Mucosa of gallbladder (tissue), 1 donor: ENCODE measurements at regions not wholly inside any gene's neighbourhood (a gene's known extent, or its start where the extent isn't known, plus 50 kb on each side); places are given as distances from the start of the nearest gene placed in this dataset.
"Not testable (repeated sequence)": the region's sequence is repeated elsewhere in the genome, so short reads cannot be mapped to it uniquely, and the experiment has no call there.

Source experiments
- DNase-seq: peaks from one replicate; pipeline ENCODE4 v3.0.0-alpha.2; 2020; ENCODE audit warnings: low spot score
- donor health status: DM: no; HTN: no; CAD: no.

DNA sequence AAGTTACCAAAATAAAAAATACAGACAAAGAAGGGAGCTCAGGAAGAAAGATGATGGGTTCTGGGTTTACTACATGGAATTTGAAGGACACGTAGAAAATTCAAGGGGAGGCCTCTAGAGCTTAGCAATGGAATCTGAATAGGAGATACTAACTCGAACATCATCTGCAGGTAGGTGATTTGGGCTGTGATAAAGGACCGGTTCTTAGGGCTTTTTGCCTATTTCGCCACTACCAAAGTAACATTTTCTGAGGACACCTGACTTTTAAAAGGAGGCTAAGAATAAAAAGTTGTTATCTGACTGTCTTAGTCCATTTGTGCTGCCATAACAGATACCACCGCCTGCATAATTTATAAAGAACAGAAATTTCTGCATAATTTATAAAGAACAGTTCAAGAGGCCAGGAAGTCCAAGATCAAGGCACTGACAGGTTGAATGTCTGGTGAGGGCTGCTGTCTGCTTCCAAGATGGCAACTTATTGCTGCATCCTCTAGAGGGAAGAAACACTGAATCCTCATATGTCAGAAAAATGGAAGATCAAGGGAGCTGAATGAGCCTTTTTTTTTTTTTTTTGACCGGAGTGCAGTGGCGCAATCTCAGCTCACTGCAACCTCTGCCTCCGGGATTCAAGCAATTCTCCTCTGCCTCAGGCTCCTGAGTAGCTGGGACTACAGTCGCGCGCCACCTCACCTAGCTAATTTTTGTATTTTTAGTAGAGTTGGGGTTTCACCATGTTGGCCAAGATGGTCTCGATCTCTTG, 67.9 kb upstream of the UBE2E2 start:
- DNase-seq, result no peak

DNA sequence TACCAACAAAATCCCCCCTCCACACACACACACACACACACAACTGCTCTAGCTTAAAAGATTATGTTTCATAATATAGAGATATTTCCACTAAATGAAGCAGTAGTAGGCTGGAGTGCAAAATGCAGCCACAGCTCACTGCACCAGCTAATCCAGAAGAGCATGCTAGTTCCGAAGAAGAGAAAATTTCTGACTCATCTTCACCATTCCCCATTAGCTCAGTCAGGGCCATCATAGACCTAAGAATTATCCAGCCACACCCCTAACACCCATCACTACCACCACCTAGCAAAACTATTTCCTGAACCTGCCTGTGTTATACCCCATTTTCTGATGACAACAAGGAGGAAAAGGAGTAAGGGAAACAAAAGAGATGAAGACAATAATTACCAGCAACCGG, 67.1 kb upstream of the UBE2E2 start:
- no peak for DNase-seq

- DNase-seq, result not testable (repeated sequence)
Observed at GRCh38 chr3:23144051-23144450, 59.1 kb upstream of the UBE2E2 start.

DNA sequence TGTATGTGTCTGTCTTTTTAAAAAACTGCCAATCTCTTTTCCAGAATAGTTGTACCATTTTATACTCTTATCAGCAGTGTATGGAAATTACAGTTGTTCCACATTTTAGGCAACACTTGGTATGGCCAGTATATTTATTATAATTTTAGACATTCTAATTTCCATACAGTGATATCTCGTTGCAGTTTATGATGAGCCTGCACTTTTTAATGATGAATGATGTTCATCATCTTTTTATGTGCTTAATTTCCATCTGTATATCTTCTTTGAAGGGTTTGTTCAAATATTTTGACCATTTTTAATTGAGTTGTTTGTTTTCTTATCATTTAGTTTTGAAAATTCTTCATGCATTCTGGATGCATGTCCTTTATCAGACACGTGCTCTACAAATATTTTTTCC, 57.0 kb upstream of the UBE2E2 start:
- DNase-seq, result no peak

GRCh38 chr3:23152989-23153388, 50.1 kb upstream of the UBE2E2 start:
- DNase-seq, result no peak
